ENCODE measurements at regions not wholly inside any gene's neighbourhood (a gene's known extent, or its start where the extent isn't known, plus 50 kb on each side); places are given as distances from the start of the nearest gene placed in this dataset.
"Not testable (repeated sequence)": the region's sequence is repeated elsewhere in the genome, so short reads cannot be mapped to it uniquely, and the experiment has no call there.

GRCh38 chr9:31572190-31572589 lies 812.3 kb upstream of the ACO1 start:
- not testable (repeated sequence) for TF ChIP-seq CTCF (IDR thresholded peaks at IDR 0.05; ENCODE audit: low read depth, low read length, poor library complexity, severe bottlenecking); EZH2phosphoT487 (IDR thresholded peaks at IDR 0.05; ENCODE audit: borderline replicate concordance, low read length)

Measured in DOHH2 (cell line).